K562 (cell line): ENCODE measurements at regions not wholly inside any gene's neighbourhood (a gene's known extent, or its start where the extent isn't known, plus 50 kb on each side); places are given as distances from the start of the nearest gene placed in this dataset.

Source experiments
- ATAC-seq: fragments of 200-7000 bp; cut with Tn5 transposase; 3 replicates; pipeline ENCODE4 v1.9.1; 2020; ENCODE audit warnings: moderate library complexity
- BruUV-seq: library from RNA; stranded (reverse); fragments of 400-500 nt; replicated peaks from 2 replicates; lab custom pipeline; 2021; lab: Mats Ljungman, UMichigan
- CTCF ChIA-PET: fragments of 300-600 bp; formaldehyde crosslinking; extraction: SDS; loops from one replicate; lab custom pipeline; 2021; ENCODE audit warnings: low intra/inter-chr PET ratio; lab: Yijun Ruan, JAX
- POLR2A ChIA-PET: fragments of 300-600, 350-650 bp; sonication (Branson Sonifier 250); formaldehyde crosslinking; extraction: SDS; loops from one replicate; lab custom pipeline; 2021; ENCODE audit warnings: antibody characterized with exemption, inconsistent platforms; lab: Yijun Ruan, JAX
- DNase-seq, 4 experiments: peaks; one replicate each; pipeline versions ENCODE4 v3.0.0 to v3.0.0-alpha.2; 2011 to 2018; ENCODE audit warnings: low spot score in 3 of 4, mixed read lengths in 3 of 4; ENCODE audit errors: extremely low read depth in 1 of 4
- FAIRE-seq: peaks from 2 replicates; lab custom pipeline; 2011; peaks lifted over from hg19 to GRCh38; lab: Jason Lieb, UNC
- H2AFZ ChIP-seq: 2 replicates; pipeline ENCODE4 v1.6.0; 2011; ENCODE audit warnings: low read depth, low read length, control low read depth, inconsistent platforms
- H3K27ac ChIP-seq: fragments of 200-600 bp; 3 replicates; pipeline ENCODE4 v1.8.0; 2011; ENCODE audit warnings: low read depth, mild to moderate bottlenecking, control low read depth, inconsistent platforms, low read length, moderate library complexity, mixed read lengths; ENCODE audit errors: extremely low read depth
- H3K27me3 ChIP-seq, 2 experiments: fragments of 300-600 bp in 1 of 2; 2 replicates in 1 of 2; 3 replicates in 1 of 2; pipeline versions ENCODE4 v1.6.0 to v1.8.0; 2011; ENCODE audit warnings: inconsistent platforms in 2 of 2, low read length in 2 of 2, mild to moderate bottlenecking in 1 of 2, mixed read lengths in 1 of 2, moderate library complexity in 1 of 2; ENCODE audit not compliant: control insufficient read depth in 2 of 2, insufficient read depth in 2 of 2
- H3K36me3 ChIP-seq: fragments of 300-600 bp; 3 replicates; pipeline ENCODE4 v1.8.0; 2011; ENCODE audit warnings: mild to moderate bottlenecking, low read length, inconsistent platforms; ENCODE audit not compliant: control insufficient read depth, insufficient read depth
- H3K4me1 ChIP-seq, 2 experiments: fragments of 200-600 bp in 1 of 2; replicated peaks in 1 of 2; 2 replicates in 1 of 2; 3 replicates in 1 of 2; pipeline versions ENCODE4 v1.5.1 to v1.8.0; 2011; ENCODE audit warnings: inconsistent platforms in 2 of 2, low read length in 2 of 2, mild to moderate bottlenecking in 1 of 2, mixed read lengths in 1 of 2, moderate library complexity in 1 of 2; ENCODE audit not compliant: control insufficient read depth in 2 of 2, insufficient read depth in 2 of 2
- H3K4me2 ChIP-seq: 2 replicates; pipeline ENCODE4 v1.6.1; 2011; ENCODE audit warnings: low read length, control low read depth, inconsistent platforms, mixed read lengths; ENCODE audit not compliant: insufficient read depth
- H3K4me3 ChIP-seq: fragments of 200-600 bp; sonication (generic), shearing (Covaris generic); 2 replicates; pipeline ENCODE4 v1.5.1; 2016; ENCODE audit warnings: control low read depth, inconsistent platforms
- H3K79me2 ChIP-seq: fragments of 200-600 bp; 3 replicates; pipeline ENCODE4 v1.8.0; 2011; ENCODE audit warnings: low read length, inconsistent platforms; ENCODE audit not compliant: control insufficient read depth, insufficient read depth
- H3K9ac ChIP-seq, 2 experiments: 2 replicates each; pipeline versions ENCODE4 v1.6.0 to v1.6.1; 2011; ENCODE audit warnings: low read depth in 2 of 2, low read length in 2 of 2, control low read depth in 1 of 2, inconsistent platforms in 1 of 2, mild to moderate bottlenecking in 1 of 2, mixed read lengths in 1 of 2; ENCODE audit not compliant: insufficient read depth in 1 of 2
- H3K9me1 ChIP-seq: one replicate; pipeline ENCODE4 v1.6.0; 2011; ENCODE audit warnings: inconsistent platforms, mild to moderate bottlenecking, low read length, moderate library complexity; ENCODE audit not compliant: control insufficient read depth, insufficient read depth
- H3K9me3 ChIP-seq: replicated peaks from 2 replicates; pipeline ENCODE4 v1.5.1; 2011; ENCODE audit warnings: low read depth, low read length, inconsistent platforms; ENCODE audit not compliant: control insufficient read depth, insufficient read depth
- H4K20me1 ChIP-seq: replicated peaks from 2 replicates; pipeline ENCODE4 v1.6.1; 2011; ENCODE audit warnings: low read length, inconsistent platforms, mixed read lengths; ENCODE audit not compliant: control insufficient read depth, insufficient read depth
- FOXJ3 ChIP-seq: sonication (generic); formaldehyde crosslinking; IDR thresholded peaks from 2 replicates; pipeline ENCODE4 v1.4.0; 2020; ENCODE audit warnings: mild to moderate bottlenecking, missing genetic modification reagents
- FOXM1 ChIP-seq, 2 experiments: fragments of 450-650 bp in 1 of 2; sonication (generic) in 1 of 2; formaldehyde crosslinking in 1 of 2; IDR thresholded peaks; 2 replicates each; pipeline versions ENCODE4 v1.6.1 to v1.9.0; 2017 to 2022; ENCODE audit warnings: low read depth in 2 of 2, mild to moderate bottlenecking in 2 of 2, missing genetic modification reagents in 1 of 2, moderate library complexity in 1 of 2
- FOXP1 ChIP-seq: sonication (generic); formaldehyde crosslinking; IDR thresholded peaks from 2 replicates; pipeline ENCODE4 v1.8.0; 2022; ENCODE audit warnings: mild to moderate bottlenecking, missing genetic modification reagents
- GATAD2B ChIP-seq: fragments of 450-650 bp; IDR thresholded peaks from 2 replicates; pipeline ENCODE4 v1.6.1; 2017; ENCODE audit warnings: mild to moderate bottlenecking, borderline replicate concordance
- HDAC1 ChIP-seq, 2 experiments: fragments of 450-650 bp; IDR thresholded peaks; 2 replicates each; pipeline ENCODE4 v1.6.1; 2016 to 2017; ENCODE audit warnings: inconsistent platforms in 1 of 2, mild to moderate bottlenecking in 1 of 2, moderate library complexity in 1 of 2
- KDM4B ChIP-seq, 2 experiments: fragments of 450-650 bp in 1 of 2; sonication (generic) in 1 of 2; IDR thresholded peaks; 2 replicates each; pipeline ENCODE4 v1.6.1; 2016 to 2017; ENCODE audit warnings: borderline replicate concordance in 2 of 2, antibody characterized with exemption in 1 of 2, low read depth in 1 of 2, mild to moderate bottlenecking in 1 of 2
- MAFF ChIP-seq: IDR thresholded peaks from 2 replicates; pipeline ENCODE4 v1.6.1; 2012; ENCODE audit warnings: low read length, improper control_type of control experiment
- NEUROD1 ChIP-seq: fragments of 150-350 bp; IDR thresholded peaks from 2 replicates; pipeline ENCODE4 v1.6.1; 2014; ENCODE audit warnings: borderline replicate concordance, low read length, low read depth; ENCODE audit not compliant: partially characterized antibody
- SIN3A ChIP-seq, 2 experiments: fragments of 150-350 bp in 1 of 2; IDR thresholded peaks; 2 replicates each; pipeline ENCODE4 v1.6.1; 2011 to 2016; ENCODE audit warnings: borderline replicate concordance in 2 of 2, low read depth in 2 of 2, low read length in 2 of 2, mild to moderate bottlenecking in 2 of 2, moderate library complexity in 2 of 2; ENCODE audit not compliant: control insufficient read depth in 1 of 2
- ZNF184 ChIP-seq: sonication (generic); formaldehyde crosslinking; IDR thresholded peaks from 2 replicates; pipeline ENCODE4 v1.5.0; 2020; ENCODE audit warnings: missing genetic modification reagents
- WGBS: fragments of 100-300 bp; shearing (Covaris generic); methylation state at CpG from one replicate; pipeline ENCODE4 v1.1.6; 2016; ENCODE audit warnings: low coverage, mixed read lengths; ENCODE audit not compliant: insufficient coverage; ENCODE audit errors: missing lambda C conversion rate; 5-methylcytosine and 5-hydroxymethylcytosine counted together
- in situ Hi-C: fragments of 300-500 bp; cut with MboI; formaldehyde crosslinking; loops from 4 replicates; pipeline ENCODE4 v1.15.0; 2018; ENCODE audit warnings: inconsistent platforms, mixed read lengths
- intact Hi-C: fragments of 100-400 bp; cut with micrococcal nuclease; formaldehyde crosslinking; loops from 2 replicates; pipeline ENCODE4 v1.14.2; 2022
- TF ChIP-seq, protein P1 (sequence below), 2 experiments: fragments of 200-800 bp in 1 of 2; sonication (Bioruptor generic) in 1 of 2; sonication (generic) in 1 of 2; formaldehyde crosslinking in 1 of 2; IDR thresholded peaks in 1 of 2; conservative IDR thresholded peaks in 1 of 2; 2 replicates each; pipeline versions ENCODE4 v1.5.0 to v1.6.1; 2016 to 2020; ENCODE audit warnings: missing compliant biosample characterization in 1 of 2, missing genetic modification characterization in 1 of 2, missing genetic modification reagents in 1 of 2
- TF ChIP-seq, protein P2 (sequence below): fragments of 250-450 bp; sonication (Bioruptor Pico); IDR thresholded peaks from 2 replicates; pipeline ENCODE4 v1.5.0; 2020; ENCODE audit warnings: mild to moderate bottlenecking
- TF ChIP-seq, protein P3 (sequence below): fragments of 250-450 bp; sonication (Bioruptor Pico); IDR thresholded peaks from 2 replicates; pipeline ENCODE4 v1.6.1; 2021; ENCODE audit warnings: mild to moderate bottlenecking
- TF ChIP-seq, protein P4 (sequence below): fragments of 150-350 bp; conservative IDR thresholded peaks from 2 replicates; pipeline ENCODE4 v1.6.1; 2014; ENCODE audit warnings: low read length

DNA sequence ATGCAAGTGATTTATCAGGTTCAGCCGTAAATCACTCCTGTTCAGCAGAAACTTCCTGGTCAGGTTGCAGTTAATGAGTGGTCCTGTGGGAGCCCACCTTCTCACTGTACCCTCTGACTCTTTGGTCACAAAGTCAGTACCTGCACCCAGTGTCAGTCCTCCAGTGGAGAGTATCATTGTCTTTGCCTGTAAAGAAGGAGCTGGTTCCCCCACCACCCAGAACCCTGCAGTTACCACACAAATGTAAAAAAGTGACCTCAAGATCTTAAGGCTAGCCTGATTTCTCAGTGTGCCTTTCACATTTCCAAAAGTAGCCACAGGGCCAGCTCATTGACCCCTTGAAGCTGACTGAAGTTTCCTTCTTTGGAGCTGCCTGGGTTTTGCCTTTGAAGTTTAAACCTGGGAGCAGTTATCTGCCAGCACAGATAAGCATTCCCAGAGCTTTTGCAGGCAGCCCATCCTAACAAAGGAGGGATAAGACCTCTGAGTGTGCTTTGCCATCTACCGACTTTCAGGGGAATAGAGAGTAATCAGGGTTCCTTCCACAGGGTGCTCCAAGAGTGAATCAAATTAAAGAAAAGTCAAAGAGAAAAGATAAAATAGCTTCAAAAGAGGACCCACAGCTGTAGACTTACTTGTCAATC lies 725.2 kb downstream of the CPS1 start (continued):
- TF ChIP-seq, protein P1, sequence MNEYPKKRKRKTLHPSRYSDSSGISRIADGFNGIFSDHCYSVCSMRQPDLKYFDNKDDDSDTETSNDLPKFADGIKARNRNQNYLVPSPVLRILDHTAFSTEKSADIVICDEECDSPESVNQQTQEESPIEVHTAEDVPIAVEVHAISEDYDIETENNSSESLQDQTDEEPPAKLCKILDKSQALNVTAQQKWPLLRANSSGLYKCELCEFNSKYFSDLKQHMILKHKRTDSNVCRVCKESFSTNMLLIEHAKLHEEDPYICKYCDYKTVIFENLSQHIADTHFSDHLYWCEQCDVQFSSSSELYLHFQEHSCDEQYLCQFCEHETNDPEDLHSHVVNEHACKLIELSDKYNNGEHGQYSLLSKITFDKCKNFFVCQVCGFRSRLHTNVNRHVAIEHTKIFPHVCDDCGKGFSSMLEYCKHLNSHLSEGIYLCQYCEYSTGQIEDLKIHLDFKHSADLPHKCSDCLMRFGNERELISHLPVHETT (CRISPR knock-in tag; conservative IDR thresholded peaks at IDR 0.05 in 1 of 2, IDR thresholded peaks at IDR 0.05 in 1 of 2) = no peak
- TF ChIP-seq, all 486 proteins: peak for 0

DNA sequence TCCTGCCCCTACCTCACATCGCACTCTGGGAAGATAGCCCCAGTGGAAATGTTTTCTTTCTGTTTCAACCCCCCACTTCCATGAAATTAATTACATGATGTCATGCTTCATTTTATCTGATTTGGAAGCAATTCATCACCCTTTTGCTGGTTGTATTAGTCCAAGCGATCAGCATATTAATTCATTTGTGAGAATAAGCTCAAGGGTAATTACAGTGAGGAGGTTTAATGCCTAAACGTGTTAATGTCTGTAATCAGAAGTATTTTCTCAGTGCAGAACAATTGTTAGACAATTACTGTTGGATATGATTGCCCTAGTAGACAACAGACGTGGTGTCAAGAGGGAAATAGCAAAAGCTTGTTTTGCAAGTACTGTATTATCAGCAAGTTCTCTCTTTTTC lies 746.3 kb downstream of the CPS1 start:
- H2AFZ ChIP-seq = no peak overlapping the region
- CTCF ChIA-PET = no interaction called here
- FAIRE-seq (no peak), ATAC-seq (no peak), DNase-seq (no peak)
- H3K9ac ChIP-seq = no peak overlapping the region
- no peaks in the 10 kb centered on the region for H3K9me3 ChIP-seq
- H3K36me3 ChIP-seq = no peaks in the 10 kb centered on the region
- no peaks in the 10 kb centered on the region for H3K79me2 ChIP-seq
- H3K4me2 ChIP-seq = no peak overlapping the region
- in situ Hi-C loops (no loop called here), intact Hi-C loops (no loop called here)
- H3K27ac ChIP-seq = no peak overlapping the region
- POLR2A ChIA-PET = no interaction called here
- H4K20me1 ChIP-seq = no peaks in the 10 kb centered on the region
- no peaks in the 10 kb centered on the region for H3K27me3 ChIP-seq
- TF ChIP-seq, protein P2, sequence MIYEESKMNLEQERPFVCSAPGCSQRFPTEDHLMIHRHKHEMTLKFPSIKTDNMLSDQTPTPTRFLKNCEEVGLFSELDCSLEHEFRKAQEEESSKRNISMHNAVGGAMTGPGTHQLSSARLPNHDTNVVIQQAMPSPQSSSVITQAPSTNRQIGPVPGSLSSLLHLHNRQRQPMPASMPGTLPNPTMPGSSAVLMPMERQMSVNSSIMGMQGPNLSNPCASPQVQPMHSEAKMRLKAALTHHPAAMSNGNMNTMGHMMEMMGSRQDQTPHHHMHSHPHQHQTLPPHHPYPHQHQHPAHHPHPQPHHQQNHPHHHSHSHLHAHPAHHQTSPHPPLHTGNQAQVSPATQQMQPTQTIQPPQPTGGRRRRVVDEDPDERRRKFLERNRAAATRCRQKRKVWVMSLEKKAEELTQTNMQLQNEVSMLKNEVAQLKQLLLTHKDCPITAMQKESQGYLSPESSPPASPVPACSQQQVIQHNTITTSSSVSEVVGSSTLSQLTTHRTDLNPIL (CRISPR knock-in tag) = no peak
- no peak for TF ChIP-seq FOXP1 (CRISPR knock-in tag)
- TF ChIP-seq FOXJ3 = no peak
- no peak for TF ChIP-seq SIN3A (IDR thresholded peaks at IDR 0.05; ENCODE audit: borderline replicate concordance in 2 of 2, control insufficient read depth in 1 of 2, low read depth in 2 of 2, low read length in 2 of 2)
- TF ChIP-seq, protein P3, sequence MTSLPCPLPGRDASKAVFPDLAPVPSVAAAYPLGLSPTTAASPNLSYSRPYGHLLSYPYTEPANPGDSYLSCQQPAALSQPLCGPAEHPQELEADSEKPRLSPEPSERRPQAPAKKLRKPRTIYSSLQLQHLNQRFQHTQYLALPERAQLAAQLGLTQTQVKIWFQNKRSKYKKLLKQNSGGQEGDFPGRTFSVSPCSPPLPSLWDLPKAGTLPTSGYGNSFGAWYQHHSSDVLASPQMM (CRISPR knock-in tag) = no peak
- no peak for TF ChIP-seq HDAC1 (IDR thresholded peaks at IDR 0.05)
- TF ChIP-seq MAFF = no peak
- no peak for TF ChIP-seq FOXM1 (IDR thresholded peaks at IDR 0.05; ENCODE audit: low read depth)
- no peak for TF ChIP-seq FOXM1 (CRISPR knock-in tag; IDR thresholded peaks at IDR 0.05; ENCODE audit: low read depth)
- no peak for TF ChIP-seq GATAD2B
- TF ChIP-seq ZNF184 (CRISPR knock-in tag) = no peak
- TF ChIP-seq NEUROD1 = no peak
- TF ChIP-seq, protein P4, sequence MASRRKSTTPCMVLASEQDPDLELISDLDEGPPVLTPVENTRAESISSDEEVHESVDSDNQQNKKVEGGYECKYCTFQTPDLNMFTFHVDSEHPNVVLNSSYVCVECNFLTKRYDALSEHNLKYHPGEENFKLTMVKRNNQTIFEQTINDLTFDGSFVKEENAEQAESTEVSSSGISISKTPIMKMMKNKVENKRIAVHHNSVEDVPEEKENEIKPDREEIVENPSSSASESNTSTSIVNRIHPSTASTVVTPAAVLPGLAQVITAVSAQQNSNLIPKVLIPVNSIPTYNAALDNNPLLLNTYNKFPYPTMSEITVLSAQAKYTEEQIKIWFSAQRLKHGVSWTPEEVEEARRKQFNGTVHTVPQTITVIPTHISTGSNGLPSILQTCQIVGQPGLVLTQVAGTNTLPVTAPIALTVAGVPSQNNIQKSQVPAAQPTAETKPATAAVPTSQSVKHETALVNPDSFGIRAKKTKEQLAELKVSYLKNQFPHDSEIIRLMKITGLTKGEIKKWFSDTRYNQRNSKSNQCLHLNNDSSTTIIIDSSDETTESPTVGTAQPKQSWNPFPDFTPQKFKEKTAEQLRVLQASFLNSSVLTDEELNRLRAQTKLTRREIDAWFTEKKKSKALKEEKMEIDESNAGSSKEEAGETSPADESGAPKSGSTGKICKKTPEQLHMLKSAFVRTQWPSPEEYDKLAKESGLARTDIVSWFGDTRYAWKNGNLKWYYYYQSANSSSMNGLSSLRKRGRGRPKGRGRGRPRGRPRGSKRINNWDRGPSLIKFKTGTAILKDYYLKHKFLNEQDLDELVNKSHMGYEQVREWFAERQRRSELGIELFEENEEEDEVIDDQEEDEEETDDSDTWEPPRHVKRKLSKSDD = no peak
- TF ChIP-seq KDM4B (IDR thresholded peaks at IDR 0.05; ENCODE audit: borderline replicate concordance in 2 of 2, low read depth in 1 of 2) = no peak
- TF ChIP-seq, all 486 proteins: peak for 0
- WGBS = 3% methylated on average over 4 of the region's 4 CpGs
- Histone ChIP-seq H3K4me1 (no peaks in the 10 kb centered on the region), H3K4me3 (no peak overlapping the region), H3K9me1 (no peaks in the 10 kb centered on the region)
- no TSS peak for BruUV-seq
